GM20000 (cell line): ENCODE measurements at regions not wholly inside any gene's neighbourhood (a gene's known extent, or its start where the extent isn't known, plus 50 kb on each side); places are given as distances from the start of the nearest gene placed in this dataset.

Experiments used
- DNase-seq: peaks from one replicate; pipeline ENCODE4 v3.0.0; 2012; ENCODE audit warnings: low spot score
- TF ChIP-seq, protein P1 (sequence below): IDR thresholded peaks from 2 replicates; pipeline ENCODE4 v1.5.1; 2012; ENCODE audit warnings: mild to moderate bottlenecking, control low read depth; ENCODE audit errors: extremely low read depth, missing control alignments

DNA sequence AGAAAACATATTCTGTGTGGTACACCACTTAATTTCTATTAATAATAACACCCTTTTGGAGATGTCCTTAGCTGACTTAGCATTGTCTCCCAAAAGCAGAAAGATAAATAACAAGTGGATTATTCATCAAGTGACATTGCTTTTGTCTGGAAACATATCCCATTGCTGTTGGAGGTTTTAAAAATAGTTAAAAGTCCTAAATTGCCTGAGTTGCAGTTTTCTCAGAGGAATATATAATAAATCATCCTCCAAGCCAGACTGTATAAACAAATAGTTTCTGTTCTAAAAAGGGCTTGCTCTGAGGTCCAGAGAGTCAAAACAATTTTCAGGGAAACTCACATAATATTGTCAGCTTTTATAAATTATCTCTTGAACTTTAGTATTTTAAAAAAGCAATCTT, 60.4 kb upstream of the CD96 start:
- DNase-seq: no peak
- TF ChIP-seq, protein P1, sequence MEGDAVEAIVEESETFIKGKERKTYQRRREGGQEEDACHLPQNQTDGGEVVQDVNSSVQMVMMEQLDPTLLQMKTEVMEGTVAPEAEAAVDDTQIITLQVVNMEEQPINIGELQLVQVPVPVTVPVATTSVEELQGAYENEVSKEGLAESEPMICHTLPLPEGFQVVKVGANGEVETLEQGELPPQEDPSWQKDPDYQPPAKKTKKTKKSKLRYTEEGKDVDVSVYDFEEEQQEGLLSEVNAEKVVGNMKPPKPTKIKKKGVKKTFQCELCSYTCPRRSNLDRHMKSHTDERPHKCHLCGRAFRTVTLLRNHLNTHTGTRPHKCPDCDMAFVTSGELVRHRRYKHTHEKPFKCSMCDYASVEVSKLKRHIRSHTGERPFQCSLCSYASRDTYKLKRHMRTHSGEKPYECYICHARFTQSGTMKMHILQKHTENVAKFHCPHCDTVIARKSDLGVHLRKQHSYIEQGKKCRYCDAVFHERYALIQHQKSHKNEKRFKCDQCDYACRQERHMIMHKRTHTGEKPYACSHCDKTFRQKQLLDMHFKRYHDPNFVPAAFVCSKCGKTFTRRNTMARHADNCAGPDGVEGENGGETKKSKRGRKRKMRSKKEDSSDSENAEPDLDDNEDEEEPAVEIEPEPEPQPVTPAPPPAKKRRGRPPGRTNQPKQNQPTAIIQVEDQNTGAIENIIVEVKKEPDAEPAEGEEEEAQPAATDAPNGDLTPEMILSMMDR: no peak

DNA sequence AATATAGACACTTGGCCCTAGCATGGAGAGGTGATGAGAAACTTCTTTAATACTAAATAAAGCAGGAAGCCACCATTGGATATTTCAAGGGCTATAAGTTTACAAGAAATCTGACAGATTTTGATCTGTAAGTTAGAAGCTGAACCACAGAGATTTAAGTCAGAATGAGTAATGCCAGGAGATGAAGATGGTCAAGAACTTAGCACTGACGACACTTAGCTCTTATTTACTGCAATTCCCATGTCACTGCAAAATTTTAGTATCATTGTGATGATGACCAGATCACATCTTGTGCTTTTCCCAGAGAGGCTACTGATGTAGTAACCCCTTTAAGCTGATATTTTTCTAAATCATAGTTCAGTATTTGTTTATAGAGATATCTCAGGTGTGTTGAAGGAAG, 59.4 kb upstream of the CD96 start:
- no peak for DNase-seq
- TF ChIP-seq, protein P1: no peak

DNA sequence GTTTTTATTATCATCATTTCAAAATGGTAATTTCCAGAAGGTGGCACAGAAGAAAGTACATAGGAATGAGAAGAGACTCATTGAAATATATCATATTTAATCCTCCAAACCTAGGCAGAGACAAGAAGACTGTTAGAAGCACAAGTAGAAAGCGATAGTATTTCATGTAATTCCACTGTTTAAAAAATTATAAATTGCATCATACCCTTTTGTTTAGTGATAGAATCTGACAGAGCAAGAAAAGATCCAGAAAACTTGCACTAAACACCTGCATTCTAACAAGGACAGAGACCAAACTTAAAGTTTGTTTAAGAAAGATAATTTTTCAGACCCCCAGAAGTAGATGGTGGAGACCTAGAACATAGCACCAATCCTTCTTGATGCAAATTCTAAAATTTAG, 56.9 kb upstream of the CD96 start:
- TF ChIP-seq, protein P1: no peak
- DNase-seq: no peak
